ENCODE measurements at regions not wholly inside any gene's neighbourhood (a gene's known extent, or its start where the extent isn't known, plus 50 kb on each side); places are given as distances from the start of the nearest gene placed in this dataset.

GRCh38 chr2:79355569-79355968, 157.3 kb upstream of the CTNNA2 start:
- Histone ChIP-seq H3K36me3 (no peaks in the 10 kb centered on the region), H3K27me3 (no peaks in the 10 kb centered on the region), H3K9me3 (peaks cover 0 to 9% (median 0%) of the 10 kb centered on the region in 3 donors), H3K4me3 (no peak overlapping the region), H3K27ac (no peak overlapping the region), H3K4me1 (no peaks in the 10 kb centered on the region)
- TF ChIP-seq CTCF (IDR thresholded peaks at IDR 0.05), result no peak
- DNase-seq, result no peak
- intact Hi-C loops (cut with DNase I; ENCODE audit: low total_unique reads), result no loop called here

DNA sequence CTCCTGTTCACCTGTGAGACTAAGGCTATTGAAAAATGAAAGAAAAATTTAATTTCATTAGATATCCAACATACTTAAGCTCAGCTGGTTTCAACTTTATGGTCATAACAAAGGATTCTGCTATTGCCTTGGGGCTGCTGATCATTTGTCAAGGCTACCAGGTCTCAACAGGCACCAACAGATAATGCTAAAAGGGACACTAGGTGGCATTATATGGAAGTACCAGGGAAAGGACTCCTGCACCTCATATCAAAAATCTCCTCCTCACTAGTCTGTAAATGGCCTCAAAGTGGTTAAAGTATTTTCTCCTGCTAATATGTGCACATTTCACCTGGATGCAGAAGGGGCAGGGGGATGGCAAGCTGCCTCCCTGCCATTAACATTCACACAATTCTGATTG, 167.9 kb upstream of the REG3A start:
- Histone ChIP-seq H3K36me3 (no peaks in the 10 kb centered on the region), H3K27ac (no peak overlapping the region), H3K9me3 (no peaks in the 10 kb centered on the region), H3K4me1 (no peaks in the 10 kb centered on the region), H3K27me3 (no peaks in the 10 kb centered on the region), H3K4me3 (no peak overlapping the region)
- no peak for TF ChIP-seq CTCF (IDR thresholded peaks at IDR 0.05)
- no peak for DNase-seq
- intact Hi-C loops (cut with DNase I; ENCODE audit: low total_unique reads), result no loop called here

DNA sequence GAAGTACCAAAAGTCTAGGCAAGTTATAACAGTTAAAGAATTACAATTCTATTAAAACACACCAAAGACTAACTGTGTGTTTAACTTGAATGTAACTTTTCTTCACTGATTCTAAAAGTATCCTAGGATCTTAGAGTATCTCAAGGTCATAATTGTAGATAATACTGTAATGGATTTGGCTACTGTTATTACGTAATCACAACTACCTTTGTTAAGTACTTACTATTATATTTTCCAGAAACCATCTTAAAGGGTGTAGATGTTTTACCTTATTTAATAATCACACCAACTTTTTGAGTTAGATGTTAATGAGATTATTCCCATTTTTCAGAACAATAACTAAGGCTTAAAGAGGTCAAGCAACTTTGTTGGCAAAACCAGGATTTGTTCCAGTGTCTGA, 161.3 kb upstream of the REG3A start:
- no peak for TF ChIP-seq CTCF (IDR thresholded peaks at IDR 0.05)
- Histone ChIP-seq H3K27ac (no peak overlapping the region), H3K9me3 (no peaks in the 10 kb centered on the region), H3K36me3 (no peaks in the 10 kb centered on the region), H3K4me1 (no peaks in the 10 kb centered on the region), H3K4me3 (no peak overlapping the region), H3K27me3 (no peaks in the 10 kb centered on the region)
- DNase-seq, result no peak
- intact Hi-C loops (cut with DNase I; ENCODE audit: low total_unique reads), result no loop called here

GRCh38 chr2:79294994-79295393, 135.4 kb upstream of the REG3A start:
- Histone ChIP-seq H3K27me3 (no peaks in the 10 kb centered on the region), H3K36me3 (no peaks in the 10 kb centered on the region), H3K4me1 (no peaks in the 10 kb centered on the region), H3K4me3 (no peak overlapping the region), H3K27ac (no peak overlapping the region), H3K9me3 (no peaks in the 10 kb centered on the region)
- no peak for TF ChIP-seq CTCF (IDR thresholded peaks at IDR 0.05)
- no peak for DNase-seq
- intact Hi-C loops (cut with DNase I; ENCODE audit: low total_unique reads), result no loop called here

DNA sequence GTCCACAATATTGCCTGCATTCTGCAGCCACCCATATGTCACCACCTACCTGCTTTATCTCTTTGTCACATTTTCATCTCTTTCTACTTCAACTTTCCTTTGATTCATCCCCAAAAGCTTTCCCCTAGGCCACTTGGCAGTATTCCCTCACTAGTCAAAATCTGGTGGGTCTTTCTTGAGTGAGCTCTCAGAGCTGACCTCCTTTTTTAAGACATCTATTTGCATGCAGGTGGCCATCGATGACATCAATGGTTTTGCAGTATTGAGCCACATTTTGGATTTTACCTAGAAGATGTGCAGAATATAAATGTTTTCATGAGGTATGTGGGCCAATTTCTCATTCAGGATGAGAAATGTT, 133.4 kb upstream of the REG3A start:
- Histone ChIP-seq H3K4me1 (no peaks in the 10 kb centered on the region), H3K9me3 (no peaks in the 10 kb centered on the region), H3K27ac (no peak overlapping the region), H3K36me3 (no peaks in the 10 kb centered on the region), H3K27me3 (no peaks in the 10 kb centered on the region), H3K4me3 (no peak overlapping the region)
- DNase-seq, result no peak
- intact Hi-C loops (cut with DNase I; ENCODE audit: low total_unique reads), result no loop called here
- TF ChIP-seq CTCF (IDR thresholded peaks at IDR 0.05), result no peak

- intact Hi-C loops (cut with DNase I; ENCODE audit: low total_unique reads), result no loop called here
- no peak for DNase-seq
- Histone ChIP-seq H3K27me3 (no peaks in the 10 kb centered on the region), H3K4me3 (no peak overlapping the region), H3K27ac (no peak overlapping the region), H3K36me3 (no peaks in the 10 kb centered on the region), H3K4me1 (no peaks in the 10 kb centered on the region), H3K9me3 (no peaks in the 10 kb centered on the region)
- TF ChIP-seq CTCF (IDR thresholded peaks at IDR 0.05), result no peak
These were observed 132.8 kb upstream of the REG3A start for GRCh38 chr2:79292239-79292957.
